ENCODE measurements at regions not wholly inside any gene's neighbourhood (a gene's known extent, or its start where the extent isn't known, plus 50 kb on each side); places are given as distances from the start of the nearest gene placed in this dataset.

DNA sequence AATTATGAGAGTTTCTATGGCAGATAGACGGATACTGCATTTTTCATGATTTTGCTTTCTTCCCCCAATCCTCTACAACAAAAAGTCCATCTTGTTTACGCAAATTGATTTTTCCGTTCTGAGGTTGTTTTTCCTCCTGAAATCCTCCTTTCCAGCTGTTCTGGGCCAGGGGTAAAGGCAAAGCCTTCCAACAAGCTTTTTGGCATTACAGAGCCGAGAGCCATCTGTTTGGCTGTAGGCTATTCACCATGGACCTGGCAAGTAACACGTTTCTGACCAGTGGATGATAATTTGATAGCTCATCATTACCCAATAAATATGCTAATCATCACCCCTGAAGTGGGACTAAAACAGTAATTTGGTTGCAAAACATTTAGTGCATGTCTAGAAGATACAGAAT, 226.5 kb downstream of the CBLN4 start:
- TF ChIP-seq CTCF (conservative IDR thresholded peaks at IDR 0.05; ENCODE audit: low read depth in 2 of 2) (no peak), REST (IDR thresholded peaks at IDR 0.05; ENCODE audit: unreplicated experiment) (no peak), ZNF331 (CRISPR knock-in tag; IDR thresholded peaks at IDR 0.05; ENCODE audit: low read depth) (no peak)

Measured in GM23338 (cell line).